HG03039 (cell line): ENCODE measurements at regions not wholly inside any gene's neighbourhood (a gene's known extent, or its start where the extent isn't known, plus 50 kb on each side); places are given as distances from the start of the nearest gene placed in this dataset.
A peak's percentile ranks its signal among the peaks of the same experiment; 100 is the strongest.

Experiments
- ATAC-seq: cut with Tn5 transposase; IDR thresholded peaks from one replicate; pipeline ENCODE4 v1.9.1; 2021; ENCODE audit warnings: mild to moderate bottlenecking, moderate library complexity; ENCODE audit not compliant: unreplicated experiment

DNA sequence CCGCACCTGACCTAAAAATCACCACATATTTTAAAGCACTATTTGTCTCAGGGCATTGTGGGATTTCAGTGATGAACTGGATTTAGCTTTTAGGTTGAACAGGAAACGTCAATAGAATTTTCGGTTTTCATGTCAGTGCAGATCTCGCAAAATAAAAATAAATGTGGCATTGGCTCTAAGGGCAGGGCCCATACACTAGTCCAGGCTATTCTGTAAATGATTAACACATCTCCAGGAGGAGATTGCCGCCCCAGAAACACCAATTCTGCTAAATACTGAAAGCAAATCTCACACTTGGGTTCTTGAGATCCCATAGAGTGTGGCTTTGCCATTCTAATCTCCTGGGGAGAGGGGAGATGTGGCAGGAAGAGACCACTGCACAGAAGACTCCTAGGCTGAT is 1494.0 kb upstream of the TMEM132C start:
- peak; percentile 14 for ATAC-seq

DNA sequence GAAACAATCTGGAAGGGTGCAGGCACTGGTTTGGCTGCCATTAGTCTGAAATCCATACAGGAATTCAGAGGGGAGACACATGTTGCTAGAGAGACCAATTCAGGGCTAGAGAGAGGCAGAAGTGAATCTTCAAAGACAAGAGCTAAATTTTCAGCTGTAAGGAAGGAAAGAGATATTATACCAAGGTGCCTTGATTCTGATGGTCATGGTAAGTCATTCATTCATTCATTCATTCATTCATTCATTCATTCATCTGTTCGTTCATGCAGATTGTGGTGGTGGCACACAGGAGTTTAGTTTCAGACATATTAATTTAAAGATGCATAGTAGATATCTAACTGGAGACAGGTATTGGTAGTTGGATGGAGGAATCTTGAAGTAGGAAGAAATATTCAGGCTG is 1493.5 kb upstream of the TMEM132C start:
- ATAC-seq: no peak

DNA sequence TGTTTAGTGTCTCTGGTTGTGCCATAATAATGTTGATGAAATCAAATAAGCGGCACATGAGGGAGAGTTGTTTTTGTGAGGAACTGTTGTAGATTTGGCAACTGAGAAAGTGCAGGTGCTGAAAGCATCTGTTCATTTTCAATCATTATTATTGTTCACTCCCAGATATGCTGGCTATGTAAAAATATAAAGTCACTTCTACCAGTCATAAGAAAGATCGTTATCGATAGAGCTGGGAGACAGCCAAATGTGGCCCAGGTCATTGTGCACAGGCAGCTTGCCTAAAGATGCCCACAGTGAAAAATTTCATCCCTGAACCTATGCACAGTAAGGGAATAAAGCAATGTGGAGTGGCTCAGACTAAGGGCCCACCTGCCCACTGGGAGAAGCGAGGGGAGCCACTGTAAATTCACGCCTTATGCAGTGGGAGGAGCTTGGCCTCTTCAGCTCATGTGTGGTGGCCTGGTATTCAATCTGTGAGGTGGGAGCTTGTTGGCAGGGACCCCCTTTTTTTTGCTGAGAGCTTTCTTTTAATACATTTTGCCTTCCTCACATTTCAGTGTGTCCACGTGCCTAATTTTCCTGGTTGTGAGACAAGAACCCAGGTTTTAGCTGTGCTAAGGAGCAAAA is 1490.8 kb upstream of the TMEM132C start:
- no peak for ATAC-seq

GRCh38 chr12:126780343-126780742 is 1486.6 kb upstream of the TMEM132C start:
- ATAC-seq: no peak

GRCh38 chr12:126781593-126781992 is 1485.4 kb upstream of the TMEM132C start:
- ATAC-seq: no peak

GRCh38 chr12:126782083-126782482 is 1484.9 kb upstream of the TMEM132C start:
- no peak for ATAC-seq

DNA sequence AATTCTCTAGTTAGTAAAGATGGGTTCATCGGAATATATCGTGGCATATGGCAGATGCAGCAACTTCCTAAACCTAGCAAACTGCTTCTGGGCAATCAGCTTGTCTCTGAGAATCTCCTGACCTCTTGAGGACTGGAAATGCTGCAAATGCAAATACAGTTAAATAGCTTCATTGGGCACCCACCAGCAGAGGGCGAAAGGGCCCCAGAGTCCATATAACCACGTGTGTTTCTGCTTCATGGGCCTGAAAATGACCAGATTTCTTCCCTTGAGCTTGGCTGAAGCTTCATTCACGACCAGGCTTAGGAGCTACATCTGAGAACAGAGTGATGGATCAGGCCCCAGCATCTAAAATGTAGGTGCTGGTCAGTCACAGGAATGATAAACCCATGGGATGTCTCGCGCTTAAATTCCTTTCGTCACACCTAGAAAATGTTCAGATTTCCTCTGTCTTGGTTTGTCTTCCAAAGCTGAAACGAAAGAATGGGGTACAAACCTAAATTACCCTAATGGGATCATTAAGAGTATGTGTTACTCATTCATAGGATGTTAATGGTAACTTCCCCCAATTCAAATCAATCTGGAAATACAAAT is 1482.5 kb upstream of the TMEM132C start:
- no peak for ATAC-seq

DNA sequence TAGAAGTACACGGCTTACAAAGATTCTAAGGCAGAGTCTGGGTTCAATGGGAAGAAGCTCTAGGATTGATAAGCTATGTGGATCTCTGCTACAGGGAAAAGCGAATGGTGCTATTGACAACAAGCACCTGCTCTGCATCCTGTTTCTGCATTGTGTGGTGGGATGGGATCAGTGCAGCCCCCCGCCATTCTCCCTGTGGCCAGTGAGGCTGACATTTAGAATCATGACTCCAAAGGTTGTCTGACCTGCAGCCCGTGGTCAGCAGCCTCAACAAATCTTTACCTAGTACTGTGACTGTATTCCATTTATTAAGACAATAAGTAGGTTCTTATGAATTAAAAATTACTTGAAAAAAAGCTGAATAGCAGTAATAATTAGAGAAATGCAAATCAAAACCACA is 1477.0 kb upstream of the TMEM132C start:
- ATAC-seq: no peak

DNA sequence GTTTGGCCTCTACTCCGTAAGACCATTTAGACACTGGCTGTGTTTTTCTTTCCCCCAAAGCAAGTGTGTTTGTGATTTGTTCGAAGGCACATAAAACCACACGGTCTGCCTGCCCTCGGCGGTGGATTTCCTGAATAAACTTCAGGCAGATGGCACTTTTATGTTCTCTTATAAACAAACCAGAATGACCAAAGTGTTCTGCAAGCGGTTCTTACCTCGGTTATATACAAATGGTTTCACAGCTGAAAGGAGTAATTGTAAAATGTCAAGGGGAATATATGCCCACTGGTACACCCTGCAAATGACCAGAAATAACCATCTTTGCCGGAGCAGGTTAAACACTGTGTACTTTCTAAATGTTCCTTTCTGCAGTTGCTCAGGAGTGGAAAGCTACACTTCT is 1475.8 kb upstream of the TMEM132C start:
- no peak for ATAC-seq

DNA sequence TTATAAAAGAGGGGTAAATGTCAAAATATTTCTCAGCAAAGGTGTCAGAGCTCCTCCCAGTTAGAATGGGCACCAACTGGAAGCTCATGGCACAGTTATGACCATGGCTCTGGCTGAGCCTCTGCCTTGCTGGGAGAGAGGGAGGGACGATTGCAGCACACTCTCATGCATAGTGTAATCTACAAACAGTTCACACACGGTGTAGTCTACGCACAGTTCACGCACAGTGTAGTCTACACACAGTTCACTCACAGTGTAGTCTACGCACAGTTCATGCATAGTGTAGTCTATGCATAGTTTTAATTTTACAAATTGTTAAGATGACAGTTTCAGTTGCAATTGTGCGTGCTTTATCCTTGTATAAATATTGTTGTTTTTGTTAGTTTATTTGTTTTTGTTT is 1474.6 kb upstream of the TMEM132C start:
- ATAC-seq: no peak

DNA sequence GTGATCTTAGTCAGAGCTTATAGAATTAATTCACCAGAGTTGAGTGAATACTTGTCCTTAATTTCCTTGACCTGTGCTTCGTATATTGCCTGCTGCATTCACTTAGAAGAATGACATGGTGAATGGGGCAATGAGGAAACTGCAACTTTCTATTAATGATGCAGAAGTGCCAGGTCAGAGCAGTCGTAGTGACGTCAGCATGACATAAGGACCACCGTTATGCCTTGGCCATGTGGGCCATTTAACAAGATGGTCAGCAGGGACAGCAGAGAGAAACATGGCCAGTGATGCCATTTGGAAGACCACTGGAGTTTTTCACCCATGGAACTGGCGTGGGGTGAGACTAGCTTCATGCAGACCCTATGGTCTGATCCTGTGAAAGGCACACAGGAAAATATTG is 1469.4 kb upstream of the TMEM132C start:
- no peak for ATAC-seq

- no peak for ATAC-seq
Measured at GRCh38 chr12:126798449-126798848, 1468.5 kb upstream of the TMEM132C start.

DNA sequence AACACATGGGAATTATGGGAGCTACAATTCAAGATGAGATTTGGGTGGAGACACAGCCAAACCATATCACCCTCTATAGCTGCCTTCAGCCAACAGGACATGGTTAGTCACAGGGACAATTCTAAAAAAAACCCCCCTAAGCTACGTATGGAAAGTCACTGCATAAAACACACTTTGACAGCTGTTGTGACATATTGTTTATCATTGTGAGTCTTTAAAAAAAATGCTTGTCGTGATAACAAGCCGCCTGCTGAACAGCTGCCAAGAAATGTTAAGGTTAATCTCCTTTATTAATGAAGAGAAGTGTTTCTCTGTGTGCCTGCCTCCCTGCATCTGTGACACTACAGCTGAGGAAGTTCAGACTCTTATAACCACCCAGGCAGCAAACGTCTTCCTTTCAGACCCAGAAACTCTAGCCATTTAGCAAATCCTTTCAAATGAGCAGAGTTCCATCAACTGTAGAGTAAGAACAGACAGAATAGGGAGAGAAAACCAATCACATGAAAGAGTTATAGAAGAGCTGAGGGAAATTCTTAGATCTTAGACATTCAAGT is 1459.6 kb upstream of the TMEM132C start:
- no peak for ATAC-seq

DNA sequence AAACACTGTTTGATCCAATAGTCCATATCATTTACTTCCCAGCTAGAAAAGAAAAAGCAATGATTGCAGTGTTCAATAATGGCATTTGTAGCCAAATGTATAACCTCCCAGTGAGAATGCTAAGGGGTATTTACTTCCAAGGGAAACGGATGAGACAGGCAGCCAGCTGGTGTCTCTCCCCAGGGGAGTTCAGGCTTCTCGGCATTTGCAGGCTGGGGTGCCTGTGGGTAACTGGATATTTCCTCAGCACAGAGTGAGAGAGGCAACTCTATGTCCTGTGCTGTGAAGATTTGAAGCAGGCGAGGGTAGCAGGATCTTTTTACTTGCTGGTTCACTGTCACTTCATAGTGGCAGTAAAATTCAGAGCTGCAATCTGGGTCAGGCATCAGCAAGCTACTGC is 1455.6 kb upstream of the TMEM132C start:
- ATAC-seq: no peak

GRCh38 chr12:126819554-126819953 is 1447.4 kb upstream of the TMEM132C start:
- ATAC-seq: no peak

- no peak for ATAC-seq
Measured at GRCh38 chr12:126830778-126831680, 1435.9 kb upstream of the TMEM132C start.

- no peak for ATAC-seq
Measured at GRCh38 chr12:126837697-126838096, 1429.3 kb upstream of the TMEM132C start.

DNA sequence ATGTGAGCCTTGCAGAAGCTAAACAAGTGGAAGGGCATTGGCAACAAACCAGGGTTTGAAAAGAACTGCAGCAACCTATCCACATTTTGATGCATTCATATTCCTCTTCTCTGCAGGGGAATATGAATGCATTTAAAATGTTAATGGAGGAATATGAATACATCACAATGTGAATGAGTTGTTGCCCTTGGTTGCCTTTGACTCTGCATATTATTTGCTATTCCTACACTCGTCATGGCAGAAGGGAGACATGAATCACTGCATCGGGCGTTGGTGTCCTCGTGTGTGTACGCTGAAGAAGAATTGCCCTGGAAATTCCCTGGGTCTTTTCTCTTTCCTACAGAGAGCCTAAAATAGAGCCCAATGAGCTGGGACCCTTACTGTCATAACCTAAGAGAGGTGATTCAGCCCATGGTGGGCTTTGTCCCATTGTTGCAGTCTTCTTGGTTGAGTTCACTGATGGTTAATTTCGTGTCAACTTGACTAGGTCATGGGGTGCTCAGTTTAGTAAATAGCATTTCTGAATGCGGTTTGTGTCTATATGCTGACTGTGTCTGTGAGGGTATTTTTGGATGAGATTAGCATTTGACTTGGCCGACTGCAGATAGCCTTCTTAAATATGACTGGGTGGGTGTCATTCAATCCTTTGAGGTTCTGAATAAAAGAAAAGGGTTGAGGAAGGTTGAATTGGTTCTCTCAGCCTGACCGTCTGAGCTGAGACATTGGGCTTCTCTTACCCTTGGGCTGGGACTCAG is 1422.9 kb upstream of the TMEM132C start:
- no peak for ATAC-seq

DNA sequence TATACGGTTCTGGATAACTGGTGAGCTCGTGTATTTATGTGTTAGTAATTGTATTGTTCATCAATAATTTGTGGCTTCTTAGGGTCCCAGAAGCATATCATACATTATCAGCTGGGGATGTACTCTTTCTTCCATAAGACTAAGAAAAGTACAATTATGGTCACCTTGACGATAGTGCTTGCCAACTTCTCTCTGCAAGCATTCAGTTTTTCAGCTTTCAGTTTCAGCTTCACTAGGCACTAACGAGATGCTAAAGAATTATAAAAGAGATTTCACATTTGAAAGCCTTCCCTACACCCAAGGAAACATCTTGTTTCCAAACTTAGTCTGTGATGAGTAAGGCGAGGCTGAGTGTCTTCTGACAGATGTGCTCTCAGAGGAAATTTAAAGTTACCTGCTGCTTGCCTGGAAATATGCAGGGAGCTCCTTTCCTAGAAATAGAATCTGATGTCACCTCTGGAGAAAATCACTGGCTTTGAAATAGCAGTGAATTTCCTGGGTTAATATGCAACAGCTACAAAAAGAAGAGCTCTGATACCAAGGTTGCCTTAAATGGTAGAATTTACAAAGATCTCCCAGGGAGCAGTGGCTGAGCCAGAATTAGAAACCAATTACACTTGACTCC is 1419.9 kb upstream of the TMEM132C start:
- no peak for ATAC-seq

- no peak for ATAC-seq
Measured at GRCh38 chr12:126855768-126856167, 1411.2 kb upstream of the TMEM132C start.

DNA sequence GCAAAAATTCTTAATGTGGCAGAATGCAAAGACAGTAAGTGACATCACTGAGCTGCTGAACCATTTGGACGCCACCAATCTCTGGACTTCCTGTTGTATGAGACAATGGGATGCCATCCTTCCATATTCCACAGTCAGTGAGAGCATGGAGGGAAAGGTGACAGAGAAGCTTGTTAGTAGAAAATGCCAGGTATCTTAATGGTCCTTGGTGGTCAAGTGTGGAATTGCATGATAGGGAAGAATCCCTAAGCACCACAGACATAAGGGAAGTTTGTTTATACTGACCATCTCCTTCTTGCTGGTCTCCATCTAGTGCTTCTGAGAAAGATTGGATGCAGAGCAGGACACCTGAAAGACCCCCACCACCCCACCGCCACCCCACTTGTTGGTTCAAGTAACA is 1410.0 kb upstream of the TMEM132C start:
- no peak for ATAC-seq
